ENCODE measurements at regions not wholly inside any gene's neighbourhood (a gene's known extent, or its start where the extent isn't known, plus 50 kb on each side); places are given as distances from the start of the nearest gene placed in this dataset.

- POLR2A ChIA-PET = no interaction called here
These were observed 53.1 kb upstream of the WNT4 start for GRCh38 chr1:22196041-22196440.

GRCh38 chr1:22196641-22197040 lies 53.7 kb upstream of the WNT4 start:
- ChIA-PET POLR2A (no interaction called here), CTCF (no interaction called here)
- TF ChIP-seq LEF1 (IDR thresholded peaks at IDR 0.05; ENCODE audit: borderline replicate concordance) (no peak), FOXM1 (IDR thresholded peaks at IDR 0.05; ENCODE audit: borderline replicate concordance) (no peak), PKNOX1 (IDR thresholded peaks at IDR 0.05) (no peak), ZNF384 (IDR thresholded peaks at IDR 0.05) (no peak), SUZ12 (IDR thresholded peaks at IDR 0.05) (no peak)
- DNase-seq (ENCODE audit: extremely low spot score) = no peak

More at GRCh38 chr1:22196041-22196440, 53.1 kb upstream of the WNT4 start:
- CTCF ChIA-PET = no interaction called here
- no peak for TF ChIP-seq ELF4 (IDR thresholded peaks at IDR 0.05)
- no peak for TF ChIP-seq FOXM1 (IDR thresholded peaks at IDR 0.05; ENCODE audit: borderline replicate concordance)
- no peak for TF ChIP-seq FOXK2 (IDR thresholded peaks at IDR 0.05)
- no peak for TF ChIP-seq FOXA1 (IDR thresholded peaks at IDR 0.05)
- no peak for TF ChIP-seq LEF1 (IDR thresholded peaks at IDR 0.05; ENCODE audit: borderline replicate concordance)
- no peak for TF ChIP-seq HDGF (IDR thresholded peaks at IDR 0.05; ENCODE audit: borderline replicate concordance)
- TF ChIP-seq NFRKB (IDR thresholded peaks at IDR 0.05) = no peak
- DNase-seq (ENCODE audit: extremely low spot score) = no peak

GRCh38 chr1:22197644-22198043 lies 54.7 kb upstream of the WNT4 start:
- ChIA-PET POLR2A (no interaction called here), CTCF (no interaction called here)
- no peak for DNase-seq (ENCODE audit: extremely low spot score)
- TF ChIP-seq FOXM1 (IDR thresholded peaks at IDR 0.05; ENCODE audit: borderline replicate concordance) (no peak), ARNT (IDR thresholded peaks at IDR 0.05) (no peak), FOXK2 (IDR thresholded peaks at IDR 0.05) (no peak), ZNF384 (IDR thresholded peaks at IDR 0.05) (no peak), TARDBP (IDR thresholded peaks at IDR 0.05) (no peak), LEF1 (IDR thresholded peaks at IDR 0.05; ENCODE audit: borderline replicate concordance) (no peak), SUZ12 (IDR thresholded peaks at IDR 0.05) (no peak), ELF4 (IDR thresholded peaks at IDR 0.05) (no peak), CTBP1 (IDR thresholded peaks at IDR 0.05; ENCODE audit: borderline replicate concordance) (no peak), SP1 (IDR thresholded peaks at IDR 0.05) (no peak), FOXA1 (IDR thresholded peaks at IDR 0.05) (no peak), L3MBTL2 (conservative IDR thresholded peaks at IDR 0.05) (no peak), BHLHE40 (IDR thresholded peaks at IDR 0.05; ENCODE audit: borderline replicate concordance) (no peak), NFRKB (IDR thresholded peaks at IDR 0.05) (no peak), PKNOX1 (IDR thresholded peaks at IDR 0.05) (no peak), HDGF (IDR thresholded peaks at IDR 0.05; ENCODE audit: borderline replicate concordance) (no peak)

GRCh38 chr1:22201023-22201422 lies 58.1 kb upstream of the WNT4 start:
- POLR2A ChIA-PET = no interaction called here
- CTCF ChIA-PET = no interaction called here
- no peak for TF ChIP-seq BHLHE40 (IDR thresholded peaks at IDR 0.05; ENCODE audit: borderline replicate concordance)
- no peak for TF ChIP-seq SP1 (IDR thresholded peaks at IDR 0.05)
- TF ChIP-seq L3MBTL2 (conservative IDR thresholded peaks at IDR 0.05) = no peak
- no peak for TF ChIP-seq CTBP1 (IDR thresholded peaks at IDR 0.05; ENCODE audit: borderline replicate concordance)
- no peak for TF ChIP-seq TARDBP (IDR thresholded peaks at IDR 0.05)
- no peak for TF ChIP-seq FOXK2 (IDR thresholded peaks at IDR 0.05)
- TF ChIP-seq FOXM1 (IDR thresholded peaks at IDR 0.05; ENCODE audit: borderline replicate concordance) = no peak
- no peak for TF ChIP-seq NFRKB (IDR thresholded peaks at IDR 0.05)
- TF ChIP-seq PKNOX1 (IDR thresholded peaks at IDR 0.05) = no peak
- TF ChIP-seq ARNT (IDR thresholded peaks at IDR 0.05) = no peak
- TF ChIP-seq ZNF384 (IDR thresholded peaks at IDR 0.05) = no peak
- DNase-seq (ENCODE audit: extremely low spot score) = no peak

- POLR2A ChIA-PET = no interaction called here
- DNase-seq (ENCODE audit: extremely low spot score) = no peak
- CTCF ChIA-PET = no interaction called here
- TF ChIP-seq ARNT (IDR thresholded peaks at IDR 0.05) (no peak), CTBP1 (IDR thresholded peaks at IDR 0.05; ENCODE audit: borderline replicate concordance) (no peak), SUZ12 (IDR thresholded peaks at IDR 0.05) (no peak), L3MBTL2 (conservative IDR thresholded peaks at IDR 0.05) (no peak), FOXM1 (IDR thresholded peaks at IDR 0.05; ENCODE audit: borderline replicate concordance) (no peak), LEF1 (IDR thresholded peaks at IDR 0.05; ENCODE audit: borderline replicate concordance) (no peak), TARDBP (IDR thresholded peaks at IDR 0.05) (no peak), ZNF384 (IDR thresholded peaks at IDR 0.05) (no peak), NFRKB (IDR thresholded peaks at IDR 0.05) (no peak), ELF4 (IDR thresholded peaks at IDR 0.05) (no peak), FOXK2 (IDR thresholded peaks at IDR 0.05) (no peak), PKNOX1 (IDR thresholded peaks at IDR 0.05) (no peak), SP1 (IDR thresholded peaks at IDR 0.05) (no peak), HDGF (IDR thresholded peaks at IDR 0.05; ENCODE audit: borderline replicate concordance) (no peak), FOXA1 (IDR thresholded peaks at IDR 0.05) (no peak), BHLHE40 (IDR thresholded peaks at IDR 0.05; ENCODE audit: borderline replicate concordance) (no peak)
These were observed 60.4 kb upstream of the WNT4 start for GRCh38 chr1:22203335-22203734.
